ENCODE measurements at regions not wholly inside any gene's neighbourhood (a gene's known extent, or its start where the extent isn't known, plus 50 kb on each side); places are given as distances from the start of the nearest gene placed in this dataset.
A peak's percentile ranks its signal among the peaks of the same experiment; 100 is the strongest.

DNA sequence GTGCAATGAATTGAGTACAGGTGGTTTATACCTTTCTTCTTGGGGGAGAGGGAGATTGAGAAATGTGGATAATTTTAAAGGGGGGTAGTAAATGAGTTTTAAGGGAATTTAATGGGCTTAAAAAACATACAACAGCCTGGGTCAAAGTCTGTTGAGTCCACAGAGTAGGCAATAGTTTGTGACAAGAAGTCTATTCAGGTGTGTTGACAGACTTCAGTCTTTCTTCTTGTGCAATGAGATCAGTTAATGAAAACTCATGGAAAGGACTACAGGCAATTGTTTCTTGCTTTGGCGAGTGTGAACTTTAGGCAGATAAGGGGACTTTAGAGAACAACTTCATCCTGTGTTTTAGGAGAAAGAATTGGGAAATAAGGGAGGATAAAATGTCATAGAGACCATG lies 507.8 kb upstream of the CA10 start:
- Mint-ChIP-seq H3K36me3 (ENCODE audit: insufficient read depth, unreplicated experiment) (no peaks in the 10 kb centered on the region), H3K4me1 (ENCODE audit: insufficient read depth, unreplicated experiment) (no peaks in the 10 kb centered on the region), H3K4me3 (ENCODE audit: unreplicated experiment) (no peak overlapping the region), H3K27ac (ENCODE audit: low read depth, unreplicated experiment) (no peak overlapping the region), H3K27me3 (ENCODE audit: insufficient read depth, unreplicated experiment) (no peaks in the 10 kb centered on the region), H3K9me3 (ENCODE audit: unreplicated experiment) (no peaks in the 10 kb centered on the region)
- DNase-seq (ENCODE audit: unreplicated experiment) = no peak
- POLR2A ChIA-PET = no interaction called here
- BruUV-seq (replicated peaks) = no TSS peak
- intact Hi-C loops (cut with micrococcal nuclease) = no loop called here
- CTCF ChIA-PET = no interaction called here
- TF ChIP-seq, protein P1, sequence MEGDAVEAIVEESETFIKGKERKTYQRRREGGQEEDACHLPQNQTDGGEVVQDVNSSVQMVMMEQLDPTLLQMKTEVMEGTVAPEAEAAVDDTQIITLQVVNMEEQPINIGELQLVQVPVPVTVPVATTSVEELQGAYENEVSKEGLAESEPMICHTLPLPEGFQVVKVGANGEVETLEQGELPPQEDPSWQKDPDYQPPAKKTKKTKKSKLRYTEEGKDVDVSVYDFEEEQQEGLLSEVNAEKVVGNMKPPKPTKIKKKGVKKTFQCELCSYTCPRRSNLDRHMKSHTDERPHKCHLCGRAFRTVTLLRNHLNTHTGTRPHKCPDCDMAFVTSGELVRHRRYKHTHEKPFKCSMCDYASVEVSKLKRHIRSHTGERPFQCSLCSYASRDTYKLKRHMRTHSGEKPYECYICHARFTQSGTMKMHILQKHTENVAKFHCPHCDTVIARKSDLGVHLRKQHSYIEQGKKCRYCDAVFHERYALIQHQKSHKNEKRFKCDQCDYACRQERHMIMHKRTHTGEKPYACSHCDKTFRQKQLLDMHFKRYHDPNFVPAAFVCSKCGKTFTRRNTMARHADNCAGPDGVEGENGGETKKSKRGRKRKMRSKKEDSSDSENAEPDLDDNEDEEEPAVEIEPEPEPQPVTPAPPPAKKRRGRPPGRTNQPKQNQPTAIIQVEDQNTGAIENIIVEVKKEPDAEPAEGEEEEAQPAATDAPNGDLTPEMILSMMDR (IDR thresholded peaks at IDR 0.05; ENCODE audit: unreplicated experiment) = no peak

DNA sequence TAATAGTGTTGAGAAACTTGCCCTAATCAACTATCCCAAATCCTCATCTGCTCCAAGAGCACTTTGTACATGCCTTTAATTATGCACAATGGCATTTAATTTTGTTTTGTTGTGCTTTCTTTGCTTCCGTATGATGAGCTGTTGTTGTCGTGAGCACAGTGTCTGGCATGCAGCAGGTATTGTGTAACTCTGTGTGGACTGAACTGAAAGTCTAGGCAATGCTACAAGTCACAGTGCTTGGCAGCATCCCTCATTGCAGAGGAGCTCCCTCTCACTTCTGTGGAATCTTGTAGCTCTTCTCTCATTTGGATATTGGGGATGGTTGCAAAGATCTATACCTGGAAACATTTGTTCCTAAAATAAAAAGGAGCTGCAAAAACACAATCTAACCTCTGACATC lies 502.2 kb upstream of the CA10 start:
- TF ChIP-seq, protein P1 (IDR thresholded peaks at IDR 0.05; ENCODE audit: unreplicated experiment) = no peak
- POLR2A ChIA-PET = interaction anchor here (0.6 to 0.8 kb wide), 3 partner anchors 363 to 883 kb away, joined by 3 read pairs; no protein-coding TSS in a partner anchor
- CTCF ChIA-PET = interaction anchor here (0.6 to 0.7 kb wide), 3 partner anchors 16 to 123 kb away, joined by 3 read pairs; no protein-coding TSS in a partner anchor
- Mint-ChIP-seq H3K4me3 (ENCODE audit: unreplicated experiment) (no peak overlapping the region), H3K27me3 (ENCODE audit: insufficient read depth, unreplicated experiment) (no peaks in the 10 kb centered on the region), H3K27ac (ENCODE audit: low read depth, unreplicated experiment) (no peak overlapping the region), H3K9me3 (ENCODE audit: unreplicated experiment) (no peaks in the 10 kb centered on the region), H3K4me1 (ENCODE audit: insufficient read depth, unreplicated experiment) (no peaks in the 10 kb centered on the region), H3K36me3 (ENCODE audit: insufficient read depth, unreplicated experiment) (no peaks in the 10 kb centered on the region)
- intact Hi-C loops (cut with micrococcal nuclease) = no loop called here
- no TSS peak for BruUV-seq (replicated peaks)
- peak; percentile 8 for DNase-seq (ENCODE audit: unreplicated experiment)

DNA sequence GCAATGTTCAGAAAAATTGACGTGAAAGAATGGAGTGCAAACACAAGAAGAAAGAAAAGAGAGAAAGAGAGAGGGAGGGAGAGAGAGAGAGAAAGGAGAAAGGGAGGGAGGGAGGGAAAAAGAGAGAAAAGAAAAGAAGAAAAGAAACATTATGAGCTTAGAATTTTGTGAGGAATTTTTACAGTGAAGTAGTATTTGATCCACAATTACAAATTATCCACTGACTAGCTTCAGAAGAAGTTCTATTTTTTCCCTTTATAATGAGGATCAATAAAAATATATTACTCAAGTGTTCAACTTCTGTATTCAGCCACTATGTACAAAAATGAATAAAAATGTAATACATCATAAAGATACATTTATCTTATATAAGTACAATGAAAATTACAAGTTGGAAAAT lies 494.5 kb upstream of the CA10 start:
- BruUV-seq (replicated peaks) = no TSS peak
- Mint-ChIP-seq H3K27ac (ENCODE audit: low read depth, unreplicated experiment) (no peak overlapping the region), H3K9me3 (ENCODE audit: unreplicated experiment) (no peaks in the 10 kb centered on the region), H3K4me1 (ENCODE audit: insufficient read depth, unreplicated experiment) (no peaks in the 10 kb centered on the region), H3K27me3 (ENCODE audit: insufficient read depth, unreplicated experiment) (peaks cover 25% of the 10 kb centered on the region), H3K36me3 (ENCODE audit: insufficient read depth, unreplicated experiment) (no peaks in the 10 kb centered on the region), H3K4me3 (ENCODE audit: unreplicated experiment) (no peak overlapping the region)
- intact Hi-C loops (cut with micrococcal nuclease) = no loop called here
- ChIA-PET POLR2A (no interaction called here), CTCF (interaction anchor here (0.6 kb wide), 1 partner anchor 1701 kb away, joined by 5 read pairs; no protein-coding TSS in a partner anchor)
- DNase-seq (ENCODE audit: unreplicated experiment) = no peak
- TF ChIP-seq, protein P1 (IDR thresholded peaks at IDR 0.05; ENCODE audit: unreplicated experiment) = no peak

DNA sequence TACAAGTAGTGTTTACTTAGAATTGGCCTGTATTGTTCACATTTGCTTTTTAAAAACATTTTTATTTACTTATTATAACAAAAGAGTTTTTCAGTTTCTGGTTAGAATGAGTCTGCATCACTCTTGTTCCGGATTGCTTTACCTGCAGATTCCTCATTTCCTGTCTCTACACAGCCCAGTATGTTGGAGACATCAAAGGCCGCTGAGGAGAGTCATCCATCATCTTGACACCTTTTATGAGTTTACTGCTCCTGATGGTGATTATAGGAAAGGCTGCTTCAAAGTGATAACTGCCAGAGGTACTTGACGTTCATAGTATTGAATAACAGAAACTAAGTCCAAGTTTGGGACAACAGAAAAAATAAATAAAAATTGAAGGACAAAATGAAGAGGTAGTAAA lies 490.5 kb upstream of the CA10 start:
- CTCF ChIA-PET = no interaction called here
- Mint-ChIP-seq H3K9me3 (ENCODE audit: unreplicated experiment) (no peaks in the 10 kb centered on the region), H3K27me3 (ENCODE audit: insufficient read depth, unreplicated experiment) (peaks cover 57% of the 10 kb centered on the region), H3K27ac (ENCODE audit: low read depth, unreplicated experiment) (no peak overlapping the region), H3K36me3 (ENCODE audit: insufficient read depth, unreplicated experiment) (no peaks in the 10 kb centered on the region), H3K4me1 (ENCODE audit: insufficient read depth, unreplicated experiment) (no peaks in the 10 kb centered on the region), H3K4me3 (ENCODE audit: unreplicated experiment) (no peak overlapping the region)
- TF ChIP-seq, protein P1 (IDR thresholded peaks at IDR 0.05; ENCODE audit: unreplicated experiment) = no peak
- POLR2A ChIA-PET = no interaction called here
- intact Hi-C loops (cut with micrococcal nuclease) = no loop called here
- BruUV-seq (replicated peaks) = no TSS peak
- no peak for DNase-seq (ENCODE audit: unreplicated experiment)
